ACHN (cell line): ENCODE measurements at regions not wholly inside any gene's neighbourhood (a gene's known extent, or its start where the extent isn't known, plus 50 kb on each side); places are given as distances from the start of the nearest gene placed in this dataset.

Experiments used
- DNase-seq: peaks from one replicate; pipeline ENCODE4 v3.0.0-alpha.2; 2015
- in situ Hi-C: cut with HindIII; loops from 2 replicates; pipeline ENCODE4 v1.10.0; 2017; ENCODE audit warnings: low sequenced_read_pairs, low pct_ligation_motif_present, low pct_unique_long_range_greater_than_20kb

- DNase-seq = no peak
- in situ Hi-C loops = no loop called here
Measured at GRCh38 chr10:125221716-125222115, 61.4 kb upstream of the CTBP2 start.

- no peak for DNase-seq
- in situ Hi-C loops = no loop called here
Measured at GRCh38 chr10:125219776-125220175, 59.4 kb upstream of the CTBP2 start.

- in situ Hi-C loops = no loop called here
- DNase-seq = no peak
Measured at GRCh38 chr10:125218967-125219366, 58.6 kb upstream of the CTBP2 start.

- in situ Hi-C loops = no loop called here
- DNase-seq = no peak
Measured at GRCh38 chr10:125217990-125218675, 57.8 kb upstream of the CTBP2 start.

- in situ Hi-C loops = no loop called here
- DNase-seq = no peak
Measured at GRCh38 chr10:125216861-125217260, 56.5 kb upstream of the CTBP2 start.

GRCh38 chr10:125216309-125216708 is 55.9 kb upstream of the CTBP2 start:
- no peak for DNase-seq
- in situ Hi-C loops = no loop called here

GRCh38 chr10:125214283-125214570 is 53.9 kb upstream of the CTBP2 start:
- in situ Hi-C loops = no loop called here
- no peak for DNase-seq

GRCh38 chr10:125213541-125214282 is 53.3 kb upstream of the CTBP2 start:
- in situ Hi-C loops = no loop called here
- no peak for DNase-seq

GRCh38 chr10:125212150-125212809 is 51.9 kb upstream of the CTBP2 start:
- in situ Hi-C loops = no loop called here
- DNase-seq = no peak
